ENCODE measurements at regions not wholly inside any gene's neighbourhood (a gene's known extent, or its start where the extent isn't known, plus 50 kb on each side); places are given as distances from the start of the nearest gene placed in this dataset.

DNA sequence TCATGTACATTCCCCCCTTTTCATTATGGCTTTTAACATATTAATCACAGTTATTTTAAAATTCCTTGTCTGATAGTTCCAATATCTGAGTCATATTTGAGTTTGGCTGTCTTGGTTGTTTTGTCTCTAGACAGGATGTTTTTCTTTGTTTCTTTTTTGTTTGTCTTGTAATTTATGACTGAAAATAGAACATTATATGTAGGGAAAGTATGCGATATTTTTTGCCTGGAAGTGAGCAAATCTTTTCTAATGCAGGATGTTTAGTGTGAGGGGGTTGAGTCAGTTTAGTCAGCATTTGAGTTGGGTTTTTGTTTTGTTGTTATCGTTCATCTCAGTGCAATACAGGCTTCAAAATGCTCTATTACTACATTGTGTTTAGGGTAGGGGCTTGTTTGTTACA is 239.7 kb downstream of the SNAPC1 start:
- FAIRE-seq (no peak), DNase-seq (ENCODE audit: low spot score) (no peak), ATAC-seq (no peak)
- H3K4me2 ChIP-seq (ENCODE audit: low read depth, low read length) = no peak overlapping the region
- H3K9me3 ChIP-seq (ENCODE audit: low read length) = no peaks in the 10 kb centered on the region
- H3K4me1 ChIP-seq (ENCODE audit: insufficient read depth, low read length) = no peaks in the 10 kb centered on the region
- H3K4me3 ChIP-seq (replicated peaks in 1 of 3; ENCODE audit: insufficient read depth in 1 of 3, low read depth in 2 of 3, low read length in 3 of 3) = no peak overlapping the region
- H4K20me1 ChIP-seq (ENCODE audit: insufficient read depth, low read length) = no peaks in the 10 kb centered on the region
- TF ChIP-seq TARDBP (CRISPR knock-in tag; IDR thresholded peaks at IDR 0.05) = no peak
- no peak for TF ChIP-seq ZNF530 (CRISPR knock-in tag; IDR thresholded peaks at IDR 0.05; ENCODE audit: low read depth)
- no peak for TF ChIP-seq GATAD1 (CRISPR knock-in tag; IDR thresholded peaks at IDR 0.05)
- TF ChIP-seq, protein P1, sequence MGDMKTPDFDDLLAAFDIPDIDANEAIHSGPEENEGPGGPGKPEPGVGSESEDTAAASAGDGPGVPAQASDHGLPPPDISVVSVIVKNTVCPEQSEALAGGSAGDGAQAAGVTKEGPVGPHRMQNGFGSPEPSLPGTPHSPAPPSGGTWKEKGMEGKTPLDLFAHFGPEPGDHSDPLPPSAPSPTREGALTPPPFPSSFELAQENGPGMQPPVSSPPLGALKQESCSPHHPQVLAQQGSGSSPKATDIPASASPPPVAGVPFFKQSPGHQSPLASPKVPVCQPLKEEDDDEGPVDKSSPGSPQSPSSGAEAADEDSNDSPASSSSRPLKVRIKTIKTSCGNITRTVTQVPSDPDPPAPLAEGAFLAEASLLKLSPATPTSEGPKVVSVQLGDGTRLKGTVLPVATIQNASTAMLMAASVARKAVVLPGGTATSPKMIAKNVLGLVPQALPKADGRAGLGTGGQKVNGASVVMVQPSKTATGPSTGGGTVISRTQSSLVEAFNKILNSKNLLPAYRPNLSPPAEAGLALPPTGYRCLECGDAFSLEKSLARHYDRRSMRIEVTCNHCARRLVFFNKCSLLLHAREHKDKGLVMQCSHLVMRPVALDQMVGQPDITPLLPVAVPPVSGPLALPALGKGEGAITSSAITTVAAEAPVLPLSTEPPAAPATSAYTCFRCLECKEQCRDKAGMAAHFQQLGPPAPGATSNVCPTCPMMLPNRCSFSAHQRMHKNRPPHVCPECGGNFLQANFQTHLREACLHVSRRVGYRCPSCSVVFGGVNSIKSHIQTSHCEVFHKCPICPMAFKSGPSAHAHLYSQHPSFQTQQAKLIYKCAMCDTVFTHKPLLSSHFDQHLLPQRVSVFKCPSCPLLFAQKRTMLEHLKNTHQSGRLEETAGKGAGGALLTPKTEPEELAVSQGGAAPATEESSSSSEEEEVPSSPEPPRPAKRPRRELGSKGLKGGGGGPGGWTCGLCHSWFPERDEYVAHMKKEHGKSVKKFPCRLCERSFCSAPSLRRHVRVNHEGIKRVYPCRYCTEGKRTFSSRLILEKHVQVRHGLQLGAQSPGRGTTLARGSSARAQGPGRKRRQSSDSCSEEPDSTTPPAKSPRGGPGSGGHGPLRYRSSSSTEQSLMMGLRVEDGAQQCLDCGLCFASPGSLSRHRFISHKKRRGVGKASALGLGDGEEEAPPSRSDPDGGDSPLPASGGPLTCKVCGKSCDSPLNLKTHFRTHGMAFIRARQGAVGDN (CRISPR knock-in tag; IDR thresholded peaks at IDR 0.05) = no peak
- TF ChIP-seq YY1 (IDR thresholded peaks at IDR 0.05; ENCODE audit: insufficient read depth, insufficient replicate concordance, low read depth, low read length) = no peak
- TF ChIP-seq SIX4 (CRISPR knock-in tag; IDR thresholded peaks at IDR 0.05) = no peak
- ChIA-PET CTCF (ENCODE audit: low intra/inter-chr PET ratio, low total read pairs) (no interaction called here), POLR2A (no interaction called here)
- no peaks in the 10 kb centered on the region for H3K36me3 ChIP-seq (replicated peaks in 1 of 2; ENCODE audit: control insufficient read depth in 1 of 2, insufficient read depth in 2 of 2, low read length in 2 of 2)
- H2AFZ ChIP-seq (ENCODE audit: low read length) = no peak overlapping the region
- no peaks in the 10 kb centered on the region for H3K27me3 ChIP-seq (ENCODE audit: control insufficient read depth in 1 of 2, insufficient read depth in 2 of 2, low read length in 2 of 2)
- no peak overlapping the region for H3K9ac ChIP-seq (ENCODE audit: insufficient read depth, low read depth, low read length)
- intact Hi-C loops (cut with micrococcal nuclease; ENCODE audit: unreplicated experiment) (no loop called here), in situ Hi-C loops (cut with HindIII; ENCODE audit: extremely low pct_ligation_motif_present, low pct_unique_long_range_greater_than_20kb) (no loop called here)
- H3K79me2 ChIP-seq (ENCODE audit: insufficient read depth, low read length) = no peaks in the 10 kb centered on the region
- BruUV-seq (replicated peaks) = no TSS peak
- WGBS (ENCODE audit: low lambda C conversion rate) = 26% methylated on average over 2 of the region's 2 CpGs
- H3K27ac ChIP-seq (ENCODE audit: extremely low read length, insufficient read depth, low read length) = no peak overlapping the region

Data from HepG2 (cell line).